ENCODE measurements at regions not wholly inside any gene's neighbourhood (a gene's known extent, or its start where the extent isn't known, plus 50 kb on each side); places are given as distances from the start of the nearest gene placed in this dataset.

DNA sequence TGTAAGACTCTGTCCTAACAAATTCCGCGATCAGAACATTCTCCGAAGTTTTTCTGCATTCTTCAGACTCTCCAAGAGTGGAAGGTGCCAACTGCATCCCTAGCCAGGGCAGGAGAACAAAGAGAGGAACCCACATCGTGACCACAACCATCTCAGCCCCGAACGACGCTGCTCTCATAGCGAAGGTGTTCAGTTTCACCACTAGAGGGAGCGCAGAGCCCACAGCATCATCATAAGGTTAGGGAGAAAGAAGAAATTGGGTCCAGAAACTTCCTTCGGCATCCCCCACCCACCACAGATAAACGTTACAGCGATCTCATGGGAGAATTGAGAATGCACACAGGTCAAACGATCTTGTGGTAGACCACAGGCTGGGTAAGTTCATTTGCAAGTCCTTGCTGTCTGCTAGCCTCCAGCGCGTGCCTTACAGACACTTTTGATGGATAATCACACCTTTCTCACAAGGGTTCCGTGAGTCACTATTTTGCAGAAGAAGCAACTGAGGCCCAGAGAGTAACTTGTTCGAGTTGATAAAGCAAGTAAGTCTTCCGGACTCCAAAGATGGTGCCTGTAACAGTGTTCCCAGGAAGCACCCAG is 53.7 kb upstream of the ARL4C start:
- Histone ChIP-seq H3K27me3 (no peaks in the 10 kb centered on the region), H3K4me1 (no peaks in the 10 kb centered on the region), H3K9ac (ENCODE audit: low read depth in 2 of 2, low read length in 2 of 2) (no peak overlapping the region), H3K36me3 (no peaks in the 10 kb centered on the region), H3K4me3 (no peak overlapping the region), H3K27ac (no peak overlapping the region), H3K9me3 (no peaks in the 10 kb centered on the region)
- DNase-seq, result peak; percentile 61
- TF ChIP-seq, protein P1, sequence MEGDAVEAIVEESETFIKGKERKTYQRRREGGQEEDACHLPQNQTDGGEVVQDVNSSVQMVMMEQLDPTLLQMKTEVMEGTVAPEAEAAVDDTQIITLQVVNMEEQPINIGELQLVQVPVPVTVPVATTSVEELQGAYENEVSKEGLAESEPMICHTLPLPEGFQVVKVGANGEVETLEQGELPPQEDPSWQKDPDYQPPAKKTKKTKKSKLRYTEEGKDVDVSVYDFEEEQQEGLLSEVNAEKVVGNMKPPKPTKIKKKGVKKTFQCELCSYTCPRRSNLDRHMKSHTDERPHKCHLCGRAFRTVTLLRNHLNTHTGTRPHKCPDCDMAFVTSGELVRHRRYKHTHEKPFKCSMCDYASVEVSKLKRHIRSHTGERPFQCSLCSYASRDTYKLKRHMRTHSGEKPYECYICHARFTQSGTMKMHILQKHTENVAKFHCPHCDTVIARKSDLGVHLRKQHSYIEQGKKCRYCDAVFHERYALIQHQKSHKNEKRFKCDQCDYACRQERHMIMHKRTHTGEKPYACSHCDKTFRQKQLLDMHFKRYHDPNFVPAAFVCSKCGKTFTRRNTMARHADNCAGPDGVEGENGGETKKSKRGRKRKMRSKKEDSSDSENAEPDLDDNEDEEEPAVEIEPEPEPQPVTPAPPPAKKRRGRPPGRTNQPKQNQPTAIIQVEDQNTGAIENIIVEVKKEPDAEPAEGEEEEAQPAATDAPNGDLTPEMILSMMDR (IDR thresholded peaks at IDR 0.05), result peak; percentile 91
- intact Hi-C loops (cut with DNase I), result loop anchor here (2.0 kb wide), 1 partner anchor 556 kb away; no protein-coding TSS in a partner anchor

DNA sequence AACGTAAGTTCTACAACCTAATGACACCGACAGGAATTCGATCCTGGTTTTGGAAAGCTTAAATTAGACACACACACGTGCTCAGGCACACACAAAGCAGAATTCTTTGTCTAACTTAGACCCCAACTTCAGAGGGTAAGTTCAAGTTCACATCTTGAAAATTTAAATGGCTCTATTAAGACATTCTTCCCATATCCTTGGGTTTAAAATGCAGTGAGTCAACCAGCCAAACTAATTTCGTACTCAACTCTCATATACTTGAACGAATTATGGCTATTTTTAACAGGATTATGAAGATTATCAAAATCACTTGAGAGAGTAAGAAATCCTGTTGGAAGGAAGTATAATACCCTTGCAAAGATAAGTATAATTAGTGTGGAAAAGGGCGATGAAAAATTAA is 53.2 kb upstream of the ARL4C start:
- intact Hi-C loops (cut with DNase I), result loop anchor here (2.0 kb wide), 1 partner anchor 557 kb away; no protein-coding TSS in a partner anchor
- no peaks in the 10 kb centered on the region for H3K36me3 ChIP-seq
- H3K27me3 ChIP-seq, result no peaks in the 10 kb centered on the region
- no peak for DNase-seq
- no peaks in the 10 kb centered on the region for H3K4me1 ChIP-seq
- H3K9me3 ChIP-seq, result no peaks in the 10 kb centered on the region
- no peak overlapping the region for H3K27ac ChIP-seq
- H3K4me3 ChIP-seq, result no peak overlapping the region
- TF ChIP-seq, protein P1 (IDR thresholded peaks at IDR 0.05), result no peak
- H3K9ac ChIP-seq (ENCODE audit: low read depth in 2 of 2, low read length in 2 of 2), result no peak overlapping the region

DNA sequence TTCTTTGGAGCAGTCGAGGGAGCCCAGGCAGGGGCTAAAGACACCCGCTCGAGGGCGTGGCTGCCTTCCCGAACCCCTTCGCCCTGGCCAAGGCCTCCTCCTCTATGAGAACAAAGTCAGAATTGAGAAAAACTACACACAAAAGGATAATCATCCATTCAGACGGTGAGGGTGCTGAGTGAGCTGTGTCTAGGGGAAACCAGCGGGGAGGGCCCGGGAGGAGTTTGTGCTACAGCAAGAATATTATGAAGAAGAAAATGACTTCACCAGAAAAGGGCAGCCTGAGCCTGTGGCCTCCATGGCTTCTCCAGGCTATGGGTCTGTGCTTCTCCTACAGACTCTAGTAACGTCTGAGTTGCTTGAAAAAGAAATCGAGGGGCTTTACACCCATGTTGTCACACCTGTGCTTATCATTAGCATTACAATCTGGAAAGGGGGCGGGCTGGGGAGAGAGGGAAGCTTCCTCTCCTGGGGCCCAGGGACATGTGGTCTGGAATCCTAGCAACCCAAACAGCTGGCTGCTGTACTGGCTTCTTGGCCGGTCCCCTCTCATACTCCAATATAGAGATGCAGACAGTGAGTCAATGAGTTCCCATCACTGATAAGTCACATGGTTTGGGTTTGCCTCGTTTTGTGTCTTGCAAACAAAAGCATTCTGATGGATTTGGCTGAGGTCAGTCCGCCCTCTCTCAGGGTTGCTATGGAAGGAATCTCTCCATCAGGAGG is 52.0 kb upstream of the ARL4C start:
- Histone ChIP-seq H3K9me3 (no peaks in the 10 kb centered on the region), H3K27me3 (no peaks in the 10 kb centered on the region), H3K4me1 (no peaks in the 10 kb centered on the region), H3K9ac (ENCODE audit: low read depth in 2 of 2, low read length in 2 of 2) (no peak overlapping the region), H3K27ac (no peak overlapping the region), H3K4me3 (no peak overlapping the region), H3K36me3 (no peaks in the 10 kb centered on the region)
- DNase-seq, result no peak
- intact Hi-C loops (cut with DNase I), result loop anchor here (10.0 kb wide), 1 partner anchor 574 kb away; no protein-coding TSS in a partner anchor
- TF ChIP-seq, protein P1 (IDR thresholded peaks at IDR 0.05), result no peak

DNA sequence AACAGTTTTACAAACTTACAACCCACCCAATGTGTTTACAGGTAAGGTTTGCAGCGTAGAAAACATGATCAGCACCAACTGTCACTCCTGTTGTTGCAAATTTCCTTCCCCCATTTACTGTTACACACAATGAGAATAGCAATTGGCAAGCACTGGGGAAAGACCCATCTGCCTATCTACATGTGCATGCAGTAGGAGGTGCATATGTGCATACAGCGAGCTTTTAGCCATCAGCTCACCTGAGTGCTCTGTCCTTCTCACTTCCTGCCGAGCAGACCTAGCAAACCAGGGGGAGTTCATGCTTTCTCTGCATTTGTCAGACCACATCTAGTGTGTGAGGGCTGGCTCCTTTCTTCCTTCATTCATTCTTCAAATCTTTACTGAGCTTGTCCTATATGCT is 49.9 kb upstream of the ARL4C start:
- intact Hi-C loops (cut with DNase I), result loop anchor here (10.0 kb wide), 1 partner anchor 572 kb away; no protein-coding TSS in a partner anchor
- Histone ChIP-seq H3K36me3 (no peaks in the 10 kb centered on the region), H3K27ac (no peak overlapping the region), H3K9ac (ENCODE audit: low read depth in 2 of 2, low read length in 2 of 2) (no peak overlapping the region), H3K9me3 (no peaks in the 10 kb centered on the region), H3K4me1 (no peaks in the 10 kb centered on the region), H3K4me3 (no peak overlapping the region), H3K27me3 (no peaks in the 10 kb centered on the region)
- DNase-seq, result no peak
- TF ChIP-seq, protein P1 (IDR thresholded peaks at IDR 0.05), result no peak
